CD4-positive, alpha-beta T cell treated with Interleukin-12 subunit alpha and Interleukin-12 subunit beta, for 1 hour (primary cell): ENCODE measurements at regions not wholly inside any gene's neighbourhood (a gene's known extent, or its start where the extent isn't known, plus 50 kb on each side); places are given as distances from the start of the nearest gene placed in this dataset.

Experiments
- DNase-seq: peaks from one replicate; pipeline ENCODE4 v3.0.0-alpha.2; 2020

GRCh38 chr2:103959174-103960128 lies 894.5 kb upstream of the POU3F3 start:
- no peak for DNase-seq

DNA sequence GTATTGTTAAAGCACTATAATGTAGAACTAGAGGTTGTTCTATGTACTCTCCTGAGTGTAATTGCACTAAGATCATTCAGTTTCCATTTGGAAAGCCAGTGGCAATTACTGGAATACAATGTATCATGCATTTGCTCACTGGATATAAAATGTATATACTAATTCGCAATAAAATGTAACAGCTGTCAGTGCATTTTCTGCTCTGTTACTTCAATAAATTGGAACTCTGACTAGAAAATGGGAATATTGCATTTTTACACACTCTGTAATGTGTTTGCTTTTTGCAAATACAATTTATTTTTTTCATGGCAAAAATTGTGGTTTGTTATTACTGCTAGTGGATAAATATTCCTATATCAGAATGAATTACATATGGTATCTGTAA lies 893.8 kb upstream of the POU3F3 start:
- no peak for DNase-seq

DNA sequence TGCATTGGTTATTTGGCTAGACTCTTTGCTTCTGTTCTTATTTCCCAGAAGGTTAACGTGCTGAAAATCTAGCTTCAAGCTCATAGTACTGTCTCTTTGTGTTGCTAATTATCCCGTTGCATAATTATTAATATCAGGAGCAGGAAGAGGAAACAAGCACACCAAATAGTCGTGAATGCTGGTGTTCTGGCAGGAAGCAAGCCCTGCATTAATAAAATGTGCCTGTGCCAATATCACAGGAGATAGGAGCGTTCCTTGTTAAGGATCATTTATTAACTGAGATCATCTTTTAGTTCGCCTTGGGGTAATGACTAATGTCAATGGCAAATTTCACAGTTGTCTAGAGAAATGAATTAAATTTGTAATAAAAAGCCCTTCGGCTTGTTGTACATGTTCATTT lies 893.0 kb upstream of the POU3F3 start:
- DNase-seq = no peak

DNA sequence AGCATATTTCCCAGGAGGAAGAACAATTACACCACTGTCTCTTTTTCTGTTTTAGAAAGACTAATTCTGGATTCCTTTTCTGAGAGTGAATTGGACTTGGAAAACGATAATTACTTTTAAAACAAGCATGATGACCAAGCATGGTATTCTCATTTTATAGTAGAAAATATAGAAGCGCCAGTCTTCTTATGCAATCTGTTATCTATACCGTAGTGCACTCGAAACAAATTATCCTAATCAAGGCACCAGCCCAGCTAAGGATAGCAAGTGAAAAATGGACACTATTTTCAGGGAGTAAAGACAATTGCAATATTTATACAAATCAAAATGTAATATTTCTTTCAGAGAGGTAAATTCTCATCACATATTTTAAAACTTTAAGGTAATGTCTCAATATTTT lies 892.1 kb upstream of the POU3F3 start:
- no peak for DNase-seq

- DNase-seq = no peak
Measured at GRCh38 chr2:103962670-103963069, 891.2 kb upstream of the POU3F3 start.

- no peak for DNase-seq
Measured at GRCh38 chr2:103963146-103963725, 890.7 kb upstream of the POU3F3 start.

GRCh38 chr2:103977241-103977640 lies 876.7 kb upstream of the POU3F3 start:
- no peak for DNase-seq

- DNase-seq = no peak
Measured at GRCh38 chr2:103977668-103978067, 876.2 kb upstream of the POU3F3 start.

- no peak for DNase-seq
Measured at GRCh38 chr2:103980401-103980800, 873.5 kb upstream of the POU3F3 start.

DNA sequence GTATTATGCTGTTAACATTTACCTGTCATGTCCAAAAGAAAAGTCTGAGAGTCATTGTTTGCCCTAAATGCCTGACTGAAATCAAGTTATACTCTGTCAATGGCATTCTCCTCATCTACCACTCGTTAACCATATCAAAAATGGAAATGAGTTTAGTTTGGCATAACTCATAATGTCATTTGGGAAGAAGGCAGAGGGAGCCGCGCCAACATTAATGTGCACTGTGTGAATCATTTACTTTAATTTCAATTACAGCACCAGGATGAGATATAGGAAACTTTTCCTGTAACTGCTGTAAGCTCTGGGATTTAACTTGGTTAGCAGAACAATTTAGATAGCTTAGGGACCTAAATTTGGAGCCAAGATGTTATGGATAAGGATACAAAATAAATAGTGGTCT lies 871.2 kb upstream of the POU3F3 start:
- DNase-seq = no peak

DNA sequence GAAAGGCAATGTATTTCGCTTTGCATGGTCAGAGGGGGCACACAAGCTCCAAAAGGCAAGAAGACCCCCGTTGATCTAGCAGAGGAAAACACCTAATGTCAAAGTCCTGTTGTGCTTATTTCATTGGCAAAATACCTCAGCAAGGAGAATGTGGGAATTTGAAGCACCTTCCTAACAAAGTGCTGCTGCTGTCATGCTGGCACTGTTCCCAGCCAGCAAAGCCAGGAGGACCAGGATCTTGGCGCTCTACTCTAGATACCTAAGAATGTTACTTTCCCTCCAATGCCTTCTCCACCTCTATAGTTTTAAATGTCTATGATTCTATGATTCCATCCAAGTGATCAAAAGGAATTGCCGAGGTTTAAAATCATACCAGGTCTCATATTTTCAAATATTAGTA lies 867.9 kb upstream of the POU3F3 start:
- DNase-seq = no peak

GRCh38 chr2:103991591-103991990 lies 862.3 kb upstream of the POU3F3 start:
- no peak for DNase-seq

GRCh38 chr2:104004821-104005220 lies 849.1 kb upstream of the POU3F3 start:
- no peak for DNase-seq

DNA sequence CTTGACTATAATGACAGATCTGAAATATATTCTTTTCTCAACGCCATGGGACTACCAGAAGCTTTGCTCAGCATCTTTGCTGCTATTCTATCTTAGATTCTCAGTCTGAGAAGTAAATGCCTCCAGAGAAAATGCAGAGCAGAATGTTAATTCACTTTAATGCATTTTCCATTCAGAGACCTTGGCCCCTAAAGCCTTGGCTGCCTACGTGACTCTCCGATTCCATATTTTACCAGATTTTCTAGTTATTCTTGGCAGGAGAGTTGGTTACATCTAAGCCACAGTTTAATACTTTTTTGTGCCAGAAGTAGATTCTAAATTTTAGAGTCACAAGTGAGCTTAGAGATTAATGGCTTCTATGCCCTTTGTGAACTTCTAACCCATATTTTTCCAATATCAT lies 837.1 kb upstream of the POU3F3 start:
- DNase-seq = no peak

GRCh38 chr2:104023306-104023705 lies 830.6 kb upstream of the POU3F3 start:
- DNase-seq = no peak

DNA sequence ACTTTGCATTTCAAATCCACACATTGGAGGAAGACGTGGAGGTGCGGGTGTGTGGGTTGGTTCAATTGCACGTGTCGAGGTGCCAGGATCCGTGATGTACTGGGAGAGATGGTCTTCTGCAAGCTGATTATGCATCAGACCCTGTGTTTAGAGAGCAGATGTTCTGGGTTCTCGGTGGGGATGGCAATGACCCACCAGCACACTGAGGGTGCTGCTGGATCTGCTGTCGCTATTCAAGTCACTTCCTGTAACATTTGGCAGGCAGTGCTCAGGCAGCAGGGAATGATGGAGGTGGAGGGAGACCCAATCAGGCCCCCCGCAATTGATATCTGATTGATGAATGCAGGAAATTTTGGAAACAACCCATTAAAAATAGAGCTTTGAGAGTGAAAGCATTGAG lies 830.1 kb upstream of the POU3F3 start:
- DNase-seq = no peak

DNA sequence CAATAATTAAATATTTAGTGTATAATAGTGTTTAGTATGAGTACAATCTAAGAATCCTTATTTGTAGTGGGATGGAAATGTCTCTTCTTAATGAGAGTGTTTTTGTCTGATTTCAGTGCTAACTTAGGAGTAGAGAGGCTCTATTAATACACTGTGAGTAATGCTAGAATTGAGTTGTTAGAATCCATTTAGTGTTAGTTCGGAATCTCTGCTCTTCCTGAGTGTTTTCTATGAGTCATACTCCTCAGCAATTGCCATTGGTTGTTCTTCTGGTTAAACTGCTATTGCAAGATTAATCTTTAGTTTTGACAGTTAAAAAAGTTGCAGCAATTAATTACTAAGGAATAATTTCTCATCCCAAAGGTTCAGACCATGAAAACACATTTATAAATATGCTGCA lies 828.6 kb upstream of the POU3F3 start:
- DNase-seq = no peak

DNA sequence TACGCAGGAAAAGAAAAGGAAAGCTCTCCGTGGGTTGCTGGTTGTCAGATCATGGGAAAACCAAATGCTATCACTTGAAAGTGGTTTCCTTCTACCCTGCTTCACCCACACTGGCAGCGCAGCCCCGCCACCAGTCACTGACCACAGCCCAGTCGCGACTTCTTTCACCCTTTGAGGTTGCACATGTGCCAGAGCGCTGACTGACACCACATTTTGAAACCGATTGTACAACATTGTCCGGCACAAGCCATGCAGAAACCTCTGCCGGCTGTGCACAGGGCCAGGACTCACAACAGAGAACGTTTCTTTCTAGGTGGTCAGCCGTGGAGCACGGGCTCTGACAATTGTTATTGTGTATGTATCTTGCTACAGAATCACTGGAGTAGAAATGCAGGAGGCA lies 827.2 kb upstream of the POU3F3 start:
- DNase-seq = no peak

- DNase-seq = no peak
Measured at GRCh38 chr2:104027321-104027720, 826.6 kb upstream of the POU3F3 start.

- no peak for DNase-seq
Measured at GRCh38 chr2:104028061-104028460, 825.9 kb upstream of the POU3F3 start.

- DNase-seq = no peak
Measured at GRCh38 chr2:104033399-104033798, 820.5 kb upstream of the POU3F3 start.

GRCh38 chr2:104040771-104041170 lies 813.1 kb upstream of the POU3F3 start:
- DNase-seq = no peak

GRCh38 chr2:104041351-104041750 lies 812.6 kb upstream of the POU3F3 start:
- DNase-seq = no peak

- DNase-seq = no peak
Measured at GRCh38 chr2:104043864-104044263, 810.1 kb upstream of the POU3F3 start.

DNA sequence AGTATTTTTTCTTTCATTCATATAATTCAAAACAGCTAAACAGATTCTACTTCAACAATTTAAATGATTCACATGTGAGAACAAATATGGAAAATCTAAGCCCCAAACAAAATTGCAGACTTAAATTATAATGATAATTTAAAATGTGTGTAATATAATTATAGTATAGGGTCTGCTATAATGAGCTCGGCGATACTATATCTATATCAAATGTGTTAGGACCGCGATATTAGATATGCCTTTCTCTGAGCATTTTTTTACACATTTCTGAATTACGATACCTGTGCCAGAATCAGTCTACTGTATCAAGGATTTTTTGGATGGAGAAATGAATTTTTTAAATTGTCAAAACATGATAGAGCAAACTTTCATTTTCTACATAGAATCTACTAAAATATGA lies 808.8 kb upstream of the POU3F3 start:
- no peak for DNase-seq
